ENCODE measurements at regions not wholly inside any gene's neighbourhood (a gene's known extent, or its start where the extent isn't known, plus 50 kb on each side); places are given as distances from the start of the nearest gene placed in this dataset.

DNA sequence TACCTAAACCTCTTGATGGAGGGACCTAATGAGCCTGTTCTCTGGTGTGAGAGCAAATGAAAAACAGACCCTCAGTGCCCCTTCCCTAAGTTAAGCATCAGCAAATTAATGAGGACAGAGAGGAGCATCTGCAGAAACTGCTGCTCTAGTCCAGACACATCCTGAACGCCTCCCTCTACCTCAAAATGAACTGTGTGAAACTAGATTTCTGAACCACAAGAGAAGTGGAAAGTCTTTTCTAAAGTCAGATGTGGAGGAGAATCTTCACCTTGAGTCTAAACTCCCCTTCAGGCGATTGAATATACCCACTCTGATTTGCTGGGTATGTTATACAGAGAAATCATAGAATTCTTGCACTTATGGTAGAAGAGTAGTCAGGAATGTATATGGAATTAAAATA, 104.4 kb upstream of the AMZ2 start:
- no peaks in the 10 kb centered on the region for H3K4me1 ChIP-seq (ENCODE audit: control insufficient read depth, low read length)
- no peaks in the 10 kb centered on the region for H3K9me3 ChIP-seq (ENCODE audit: control insufficient read depth, insufficient read depth, low read length)
- no peak overlapping the region for H3K4me2 ChIP-seq (ENCODE audit: low read length)
- TF ChIP-seq, protein P1, sequence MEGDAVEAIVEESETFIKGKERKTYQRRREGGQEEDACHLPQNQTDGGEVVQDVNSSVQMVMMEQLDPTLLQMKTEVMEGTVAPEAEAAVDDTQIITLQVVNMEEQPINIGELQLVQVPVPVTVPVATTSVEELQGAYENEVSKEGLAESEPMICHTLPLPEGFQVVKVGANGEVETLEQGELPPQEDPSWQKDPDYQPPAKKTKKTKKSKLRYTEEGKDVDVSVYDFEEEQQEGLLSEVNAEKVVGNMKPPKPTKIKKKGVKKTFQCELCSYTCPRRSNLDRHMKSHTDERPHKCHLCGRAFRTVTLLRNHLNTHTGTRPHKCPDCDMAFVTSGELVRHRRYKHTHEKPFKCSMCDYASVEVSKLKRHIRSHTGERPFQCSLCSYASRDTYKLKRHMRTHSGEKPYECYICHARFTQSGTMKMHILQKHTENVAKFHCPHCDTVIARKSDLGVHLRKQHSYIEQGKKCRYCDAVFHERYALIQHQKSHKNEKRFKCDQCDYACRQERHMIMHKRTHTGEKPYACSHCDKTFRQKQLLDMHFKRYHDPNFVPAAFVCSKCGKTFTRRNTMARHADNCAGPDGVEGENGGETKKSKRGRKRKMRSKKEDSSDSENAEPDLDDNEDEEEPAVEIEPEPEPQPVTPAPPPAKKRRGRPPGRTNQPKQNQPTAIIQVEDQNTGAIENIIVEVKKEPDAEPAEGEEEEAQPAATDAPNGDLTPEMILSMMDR (IDR thresholded peaks at IDR 0.05; ENCODE audit: low read depth, low read length, poor library complexity, severe bottlenecking), result no peak
- TF ChIP-seq EZH2phosphoT487 (IDR thresholded peaks at IDR 0.05; ENCODE audit: borderline replicate concordance, low read length), result no peak
- no peaks in the 10 kb centered on the region for H3F3A ChIP-seq (ENCODE audit: control insufficient read depth, insufficient read depth)
- H3K27me3 ChIP-seq (ENCODE audit: control insufficient read depth, low read length), result no peaks in the 10 kb centered on the region; the same call in 1 of the 2 replicates
- H3K36me3 ChIP-seq (ENCODE audit: control insufficient read depth, low read length), result no peaks in the 10 kb centered on the region
- no peaks in the 10 kb centered on the region for H3K9me2 ChIP-seq (replicated peaks; ENCODE audit: control insufficient read depth, low read length)
- H3K79me2 ChIP-seq (ENCODE audit: control insufficient read depth, low read length), result no peaks in the 10 kb centered on the region
- H4K20me1 ChIP-seq (ENCODE audit: control insufficient read depth, insufficient read depth, low read depth, low read length), result no peaks in the 10 kb centered on the region
- H3K4me3 ChIP-seq (ENCODE audit: low read length), result no peak overlapping the region
- H3K27ac ChIP-seq (ENCODE audit: low read depth, low read length), result no peak overlapping the region

- H3K4me1 ChIP-seq (ENCODE audit: control insufficient read depth, low read length), result no peaks in the 10 kb centered on the region
- TF ChIP-seq, protein P1 (IDR thresholded peaks at IDR 0.05; ENCODE audit: low read depth, low read length, poor library complexity, severe bottlenecking), result no peak
- no peak for TF ChIP-seq EZH2phosphoT487 (IDR thresholded peaks at IDR 0.05; ENCODE audit: borderline replicate concordance, low read length)
- H4K20me1 ChIP-seq (ENCODE audit: control insufficient read depth, insufficient read depth, low read depth, low read length), result no peaks in the 10 kb centered on the region
- no peaks in the 10 kb centered on the region for H3K9me3 ChIP-seq (ENCODE audit: control insufficient read depth, insufficient read depth, low read length)
- H3K27ac ChIP-seq (ENCODE audit: low read depth, low read length), result no peak overlapping the region
- no peaks in the 10 kb centered on the region; the same call in 1 of the 2 replicates for H3K27me3 ChIP-seq (ENCODE audit: control insufficient read depth, low read length)
- H3K9me2 ChIP-seq (replicated peaks; ENCODE audit: control insufficient read depth, low read length), result no peaks in the 10 kb centered on the region
- H3K36me3 ChIP-seq (ENCODE audit: control insufficient read depth, low read length), result no peaks in the 10 kb centered on the region
- H3F3A ChIP-seq (ENCODE audit: control insufficient read depth, insufficient read depth), result no peaks in the 10 kb centered on the region
- no peak overlapping the region for H3K4me3 ChIP-seq (ENCODE audit: low read length)
- H3K4me2 ChIP-seq (ENCODE audit: low read length), result no peak overlapping the region
- H3K79me2 ChIP-seq (ENCODE audit: control insufficient read depth, low read length), result no peaks in the 10 kb centered on the region
Measured at GRCh38 chr17:68145088-68145487, 102.8 kb upstream of the AMZ2 start.

DNA sequence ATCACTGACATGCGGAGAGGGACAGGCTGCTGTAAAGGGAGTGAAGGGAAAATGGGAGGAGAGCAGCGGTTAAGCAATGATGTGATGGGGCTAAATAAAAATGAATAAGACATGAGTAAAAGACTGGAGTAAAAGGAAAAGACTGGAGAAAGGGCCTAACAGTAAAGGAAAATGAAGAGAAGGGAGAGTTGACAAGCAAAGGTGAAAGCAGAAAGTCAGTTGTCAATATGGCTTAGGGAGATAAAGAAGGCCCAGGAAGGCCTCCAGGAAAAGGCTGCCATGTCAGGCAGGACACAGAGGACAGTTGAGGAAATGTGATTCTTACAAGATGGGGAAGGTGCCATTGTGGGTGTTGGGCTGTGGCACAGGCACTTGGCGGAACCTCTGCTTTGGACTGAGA, 98.9 kb upstream of the AMZ2 start:
- Histone ChIP-seq H3F3A (ENCODE audit: control insufficient read depth, insufficient read depth) (no peaks in the 10 kb centered on the region), H3K79me2 (ENCODE audit: control insufficient read depth, low read length) (no peaks in the 10 kb centered on the region), H3K9me2 (replicated peaks; ENCODE audit: control insufficient read depth, low read length) (no peaks in the 10 kb centered on the region), H3K9me3 (ENCODE audit: control insufficient read depth, insufficient read depth, low read length) (no peaks in the 10 kb centered on the region), H3K27me3 (ENCODE audit: control insufficient read depth, low read length) (0 out of 2 replicates have a peak, but pooled peaks cover 2% of the 10 kb centered on the region), H3K4me1 (ENCODE audit: control insufficient read depth, low read length) (no peaks in the 10 kb centered on the region), H4K20me1 (ENCODE audit: control insufficient read depth, insufficient read depth, low read depth, low read length) (no peaks in the 10 kb centered on the region), H3K4me2 (ENCODE audit: low read length) (no peak overlapping the region), H3K4me3 (ENCODE audit: low read length) (no peak overlapping the region), H3K36me3 (ENCODE audit: control insufficient read depth, low read length) (no peaks in the 10 kb centered on the region), H3K27ac (ENCODE audit: low read depth, low read length) (no peak overlapping the region)
- TF ChIP-seq, protein P1 (IDR thresholded peaks at IDR 0.05; ENCODE audit: low read depth, low read length, poor library complexity, severe bottlenecking), result no peak
- no peak for TF ChIP-seq EZH2phosphoT487 (IDR thresholded peaks at IDR 0.05; ENCODE audit: borderline replicate concordance, low read length)

All from DOHH2 (cell line).